ENCODE measurements at regions not wholly inside any gene's neighbourhood (a gene's known extent, or its start where the extent isn't known, plus 50 kb on each side); places are given as distances from the start of the nearest gene placed in this dataset.

DNA sequence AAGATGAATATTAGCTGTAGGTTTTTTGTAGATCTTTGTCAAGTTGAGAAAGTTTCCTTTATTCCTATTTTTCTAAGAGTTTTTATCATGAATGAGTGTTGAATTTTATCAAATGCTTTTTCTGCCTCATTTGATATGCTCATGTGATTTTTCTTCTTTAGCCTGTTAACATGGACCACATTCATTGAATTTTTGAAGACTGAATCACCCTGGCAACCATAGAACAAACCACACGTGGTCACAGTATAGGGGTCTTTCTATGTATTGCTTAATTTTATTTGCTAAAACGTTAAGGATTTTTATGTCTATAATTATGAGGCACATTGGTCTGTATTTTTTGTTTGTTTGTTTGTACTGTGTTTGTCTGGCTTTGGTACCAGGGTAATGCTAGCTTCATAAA is 201.7 kb upstream of the CWC22 start:
- no peak for DNase-seq (ENCODE audit: low spot score)

- DNase-seq (ENCODE audit: low spot score): no peak
Measured at GRCh38 chr2:180205621-180206235, 198.6 kb upstream of the CWC22 start.

DNA sequence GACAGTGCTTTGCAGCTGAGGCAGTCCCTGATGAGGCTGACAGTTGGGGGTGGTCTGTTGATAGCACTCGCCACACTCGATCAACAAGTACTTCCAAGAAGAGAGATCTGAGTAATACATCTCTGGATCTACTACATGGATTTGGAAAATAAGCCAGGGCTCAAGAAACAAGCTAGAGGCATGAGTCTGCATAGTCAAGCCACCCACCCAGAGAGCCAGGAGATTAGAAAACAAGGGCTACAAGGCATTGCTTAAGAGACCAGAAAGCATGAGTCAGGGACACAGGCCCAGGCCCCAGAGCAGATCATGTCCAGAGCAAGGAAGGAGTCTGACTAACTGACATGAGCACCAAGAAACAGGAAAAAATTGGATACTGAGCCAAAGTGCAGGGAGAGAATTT is 196.9 kb upstream of the CWC22 start:
- DNase-seq (ENCODE audit: low spot score): no peak

DNA sequence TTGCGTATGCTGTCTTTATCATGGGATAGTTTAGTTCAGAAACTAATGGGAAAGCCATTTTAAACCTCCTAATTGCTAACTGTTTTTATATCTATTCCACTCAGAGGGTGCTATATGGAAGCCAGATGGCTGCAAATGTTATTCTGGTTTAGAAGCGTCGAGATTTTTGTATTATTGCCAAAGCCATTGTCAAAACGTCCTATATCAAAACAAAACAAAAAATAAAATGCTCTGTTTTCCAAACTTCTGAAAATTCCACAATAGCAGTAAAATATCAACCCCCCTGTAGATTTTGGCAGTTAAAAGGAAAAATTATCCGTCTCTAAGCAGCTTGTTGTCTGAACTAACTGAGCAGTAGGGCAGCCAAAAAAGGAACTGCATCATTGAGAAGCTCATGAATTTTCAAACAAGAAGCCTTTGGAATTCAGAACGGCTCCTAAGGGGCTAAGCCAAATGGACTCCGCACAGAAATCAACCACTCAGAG is 195.4 kb upstream of the CWC22 start:
- no peak for DNase-seq (ENCODE audit: low spot score)

GRCh38 chr2:180196419-180196977 is 189.4 kb upstream of the CWC22 start:
- no peak for DNase-seq (ENCODE audit: low spot score)

DNA sequence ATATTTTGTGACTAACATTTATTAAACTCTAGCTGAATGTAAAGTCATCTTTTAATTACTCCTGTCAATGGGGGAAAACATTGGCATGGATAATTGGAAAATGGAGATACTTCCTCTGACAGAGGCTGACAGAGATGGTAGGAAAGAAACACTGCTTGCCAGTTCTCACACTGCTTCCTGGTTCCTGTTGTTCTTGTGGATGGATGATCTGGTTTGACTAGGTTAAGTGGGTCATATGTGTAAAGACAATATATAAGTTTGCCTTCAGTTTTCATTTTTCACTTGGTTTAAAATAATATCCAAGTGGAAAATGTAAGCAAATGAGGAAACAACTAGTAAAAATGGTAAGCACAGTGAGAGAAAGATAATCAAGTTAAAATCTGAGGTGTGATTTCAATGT is 188.8 kb upstream of the CWC22 start:
- no peak for DNase-seq (ENCODE audit: low spot score)

- no peak for DNase-seq (ENCODE audit: low spot score)
Measured at GRCh38 chr2:180191432-180192124, 184.5 kb upstream of the CWC22 start.

DNA sequence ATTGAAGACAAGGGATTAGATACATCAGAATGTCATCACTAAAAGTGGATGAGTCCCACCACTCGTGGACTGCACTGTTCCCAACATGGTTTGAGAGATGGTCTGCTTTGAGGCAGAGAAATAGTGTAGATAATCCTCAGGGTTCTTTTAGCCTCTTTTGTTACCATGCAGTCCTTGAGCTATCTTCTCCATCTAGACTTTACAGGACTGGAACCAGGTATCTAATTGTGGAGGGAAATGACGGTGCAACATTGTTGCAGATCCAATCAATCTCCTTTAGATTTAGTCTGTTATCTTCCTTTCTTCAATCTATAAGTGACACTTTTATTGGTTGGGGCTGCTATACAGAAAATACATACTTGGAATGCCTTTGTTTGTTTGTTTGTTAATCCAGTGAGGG is 183.8 kb upstream of the CWC22 start:
- no peak for DNase-seq (ENCODE audit: low spot score)

DNA sequence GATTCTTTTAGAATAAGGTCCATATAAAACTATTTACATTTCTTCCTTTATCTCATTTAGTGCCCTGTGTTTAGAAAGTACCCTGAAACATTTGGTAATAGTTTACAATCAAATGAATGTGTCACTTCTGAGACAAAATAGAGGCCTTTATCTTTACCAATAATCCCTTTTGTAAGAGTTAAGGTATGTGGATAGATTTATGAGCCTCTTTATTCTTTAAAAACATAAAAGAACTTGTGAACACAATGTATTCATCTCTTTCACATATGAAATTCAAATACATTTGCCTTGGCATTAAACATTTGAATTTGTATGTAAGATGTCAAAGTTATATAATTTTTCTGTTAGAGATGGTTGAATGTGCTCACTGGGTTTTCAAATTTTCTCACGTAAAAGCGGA is 180.5 kb upstream of the CWC22 start:
- DNase-seq (ENCODE audit: low spot score): no peak

GRCh38 chr2:180184506-180184905 is 177.4 kb upstream of the CWC22 start:
- no peak for DNase-seq (ENCODE audit: low spot score)

DNA sequence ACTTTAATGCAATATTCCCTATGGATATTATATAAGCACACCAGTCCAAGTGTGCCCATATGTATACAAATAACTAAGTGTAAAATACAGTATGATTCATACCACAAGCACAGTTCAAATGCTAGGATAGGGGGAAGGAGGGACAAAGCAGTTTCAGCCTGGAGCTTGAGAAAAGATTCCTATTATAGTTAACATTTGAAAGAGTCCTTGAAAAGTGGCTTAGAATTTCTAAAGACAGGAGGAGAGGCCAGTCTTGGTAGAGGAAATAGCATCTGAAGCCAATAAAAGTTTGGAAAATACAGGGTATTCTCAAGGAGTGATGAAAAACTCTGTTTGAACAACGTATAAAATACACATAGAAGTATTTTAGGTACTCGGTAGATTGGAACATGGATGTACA is 173.4 kb upstream of the CWC22 start:
- DNase-seq (ENCODE audit: low spot score): no peak

DNA sequence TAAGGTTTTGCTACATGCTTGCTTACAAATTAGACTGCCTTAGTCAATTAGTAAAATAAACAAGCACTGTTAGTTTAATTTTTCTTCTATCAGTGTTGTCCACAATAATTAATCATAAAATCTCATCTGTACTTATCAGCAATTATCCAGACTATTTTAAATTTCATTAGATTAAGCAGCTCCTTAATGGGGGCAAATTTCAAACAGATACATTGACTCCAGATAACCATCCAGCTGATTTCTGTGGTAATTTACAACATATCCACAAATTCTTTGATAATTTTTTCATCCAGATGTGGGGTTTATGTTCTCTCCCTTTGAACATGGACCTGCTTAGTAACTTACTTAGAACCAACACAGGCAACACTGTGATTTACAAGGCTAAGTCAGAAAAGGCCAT is 170.4 kb upstream of the CWC22 start:
- DNase-seq (ENCODE audit: low spot score): no peak

DNA sequence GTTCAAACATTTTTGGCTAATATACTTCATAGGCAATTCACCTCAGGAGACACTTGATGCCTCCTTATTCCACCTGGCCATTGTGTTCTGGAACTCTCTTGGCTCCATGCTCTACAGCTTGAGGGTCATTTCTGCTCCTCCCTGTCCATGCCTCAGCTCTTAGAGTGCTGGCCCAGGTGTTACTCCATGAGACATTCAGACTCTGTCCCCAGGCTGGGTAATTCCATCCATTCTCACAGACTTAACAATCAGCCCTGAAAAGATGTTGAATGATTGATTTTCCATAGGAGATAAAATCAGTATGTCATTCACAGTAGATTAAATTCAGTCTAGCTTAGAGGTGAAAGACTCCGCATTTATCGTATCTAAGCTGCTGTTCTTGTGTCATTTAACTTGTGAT is 168.6 kb upstream of the CWC22 start:
- no peak for DNase-seq (ENCODE audit: low spot score)

GRCh38 chr2:180174580-180174979 is 167.5 kb upstream of the CWC22 start:
- DNase-seq (ENCODE audit: low spot score): no peak

DNA sequence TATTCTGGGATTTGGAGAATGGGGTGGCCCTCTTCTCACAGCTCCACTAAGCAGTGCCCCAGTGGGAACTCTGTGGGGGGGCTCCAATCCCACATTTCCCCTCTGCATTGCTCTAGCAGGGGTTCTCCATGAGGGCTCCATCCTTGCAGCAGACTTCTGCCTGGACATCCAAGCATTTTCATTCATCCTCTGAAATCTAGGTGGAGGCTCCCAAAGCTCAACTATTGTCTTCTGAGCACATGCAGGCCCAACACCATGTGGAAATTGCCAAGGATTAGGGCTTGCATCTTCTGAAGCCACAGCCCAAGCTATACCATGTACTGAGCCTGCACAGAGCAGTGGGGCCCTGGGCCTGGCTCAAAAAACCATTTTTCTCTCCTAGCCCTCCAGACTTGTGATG is 162.4 kb upstream of the CWC22 start:
- DNase-seq (ENCODE audit: low spot score): no peak

DNA sequence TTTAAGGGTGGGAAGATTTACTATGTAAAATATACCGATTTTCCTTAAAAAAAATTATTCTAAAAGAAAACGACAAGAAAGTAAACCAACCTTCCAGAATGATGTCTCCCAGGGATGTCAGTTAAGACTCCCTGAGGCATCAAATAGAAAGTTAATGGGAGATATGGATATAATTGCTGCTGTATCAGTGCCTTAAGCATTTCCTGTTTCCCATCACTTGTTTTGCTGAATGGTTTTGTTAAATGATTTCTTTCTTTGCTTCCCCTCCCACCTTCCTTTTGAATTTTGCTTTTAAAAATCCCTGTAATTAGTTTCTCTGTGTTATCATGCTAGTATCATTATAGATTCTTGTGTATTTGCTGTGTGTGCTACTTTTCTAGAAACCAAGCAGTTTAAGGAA is 154.3 kb upstream of the CWC22 start:
- DNase-seq (ENCODE audit: low spot score): no peak

GRCh38 chr2:180159921-180160320 is 152.8 kb upstream of the CWC22 start:
- DNase-seq (ENCODE audit: low spot score): no peak

- no peak for DNase-seq (ENCODE audit: low spot score)
Measured at GRCh38 chr2:180158961-180159360, 151.9 kb upstream of the CWC22 start.

GRCh38 chr2:180156651-180157050 is 149.6 kb upstream of the CWC22 start:
- DNase-seq (ENCODE audit: low spot score): no peak

- no peak for DNase-seq (ENCODE audit: low spot score)
Measured at GRCh38 chr2:180150606-180151005, 143.5 kb upstream of the CWC22 start.

GRCh38 chr2:180146541-180146940 is 139.4 kb upstream of the CWC22 start:
- DNase-seq (ENCODE audit: low spot score): no peak

DNA sequence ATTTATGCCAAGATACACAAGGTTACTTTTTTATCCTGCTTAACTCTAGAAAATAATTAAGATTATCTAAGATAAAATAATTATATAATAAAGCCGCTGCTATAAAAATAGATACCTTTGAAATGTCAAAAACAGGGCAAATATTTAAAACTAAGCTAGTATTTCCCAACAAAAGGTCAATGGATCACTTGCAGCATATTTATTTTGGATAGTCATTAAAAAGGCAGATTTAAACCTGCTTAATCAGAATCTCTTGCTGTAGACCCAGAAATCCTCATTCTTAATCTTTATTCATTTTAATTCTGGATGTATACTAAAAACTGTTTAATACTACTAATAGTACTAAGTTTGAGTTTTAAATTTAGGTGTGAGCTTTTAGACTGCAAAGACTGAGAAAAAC is 139.0 kb upstream of the CWC22 start:
- DNase-seq (ENCODE audit: low spot score): no peak

DNA sequence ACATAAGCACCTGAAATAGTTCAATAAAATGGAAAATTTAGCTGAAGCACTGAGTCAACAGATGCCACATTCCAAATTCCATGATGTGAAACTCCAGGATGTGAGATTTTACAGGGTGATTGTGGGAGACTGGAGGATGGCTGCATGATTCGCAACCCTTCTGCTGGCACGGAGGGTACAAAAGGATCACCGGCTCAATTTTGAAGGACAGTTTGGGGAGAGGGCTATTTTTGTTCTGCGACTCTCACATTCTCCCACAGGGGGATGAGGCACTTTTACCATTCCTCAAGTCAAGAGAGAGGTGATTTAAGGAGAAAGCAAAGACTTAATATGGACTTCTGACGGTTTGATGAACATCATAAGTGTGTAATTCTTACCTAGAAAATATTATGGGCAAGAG is 138.1 kb upstream of the CWC22 start:
- no peak for DNase-seq (ENCODE audit: low spot score)

DNA sequence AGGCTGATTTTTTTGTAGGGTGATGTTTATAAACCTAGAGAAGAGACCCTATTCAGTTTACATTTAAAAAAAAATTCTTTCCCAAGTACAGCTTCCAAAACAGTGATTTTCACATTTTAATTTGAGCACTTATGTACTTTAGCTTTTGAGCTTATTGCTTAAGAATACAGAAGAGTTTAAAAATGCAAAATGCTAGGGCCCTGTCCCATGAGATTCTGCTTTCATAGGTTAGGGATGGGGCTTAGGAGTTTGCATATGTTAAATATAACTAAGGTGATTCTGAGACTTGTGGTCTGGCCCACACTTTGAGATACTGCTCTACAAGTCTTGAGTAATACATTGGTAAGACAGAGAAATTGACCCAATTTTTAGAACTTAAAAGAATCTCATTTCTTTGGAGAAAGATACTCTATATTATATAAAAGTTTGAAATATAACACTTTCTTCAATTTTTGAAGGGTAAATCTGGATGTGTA is 137.3 kb upstream of the CWC22 start:
- DNase-seq (ENCODE audit: low spot score): no peak
